Panc1 (cell line): ENCODE measurements at regions not wholly inside any gene's neighbourhood (a gene's known extent, or its start where the extent isn't known, plus 50 kb on each side); places are given as distances from the start of the nearest gene placed in this dataset.

Experiments
- ATAC-seq: fragments of 200-7000 bp; cut with Tn5 transposase; 2 replicates; pipeline ENCODE4 v1.9.1; 2020; ENCODE audit warnings: mild to moderate bottlenecking, moderate library complexity
- BruUV-seq: library from RNA; stranded (reverse); fragments of 400-500 nt; replicated peaks from 2 replicates; lab custom pipeline; 2021; lab: Mats Ljungman, UMichigan
- CTCF ChIA-PET: fragments of 300-600 bp; sonication (Branson Sonifier 250); formaldehyde crosslinking; loops from one replicate; lab custom pipeline; 2022; ENCODE audit warnings: antibody characterized with exemption; lab: Charles Lee
- POLR2A ChIA-PET: fragments of 300-600 bp; sonication (Branson Sonifier 250); formaldehyde crosslinking; loops from one replicate; lab custom pipeline; 2022; ENCODE audit warnings: antibody characterized with exemption; lab: Charles Lee
- DNase-seq: peaks from one replicate; pipeline ENCODE4 v3.0.0-alpha.2; 2010; ENCODE audit warnings: low read depth, low spot score
- H3K27ac ChIP-seq: 2 replicates; pipeline ENCODE4 v1.5.1; 2011; ENCODE audit warnings: mild to moderate bottlenecking, low read length, inconsistent platforms
- H3K27me3 ChIP-seq: fragments of 200-500 bp; sonication (Bioruptor generic); 2 replicates; pipeline ENCODE4 v1.6.0; 2014; ENCODE audit warnings: low read length, inconsistent platforms; ENCODE audit not compliant: control insufficient read depth, insufficient read depth
- H3K36me3 ChIP-seq: fragments of 200-500 bp; sonication (Bioruptor generic); 2 replicates; pipeline ENCODE4 v1.5.1; 2014; ENCODE audit warnings: inconsistent platforms, mild to moderate bottlenecking, low read length, moderate library complexity; ENCODE audit not compliant: control insufficient read depth, insufficient read depth
- H3K4me1 ChIP-seq: 2 replicates; pipeline ENCODE4 v1.5.1; 2011; ENCODE audit warnings: inconsistent platforms, mild to moderate bottlenecking, low read length, moderate library complexity; ENCODE audit not compliant: control insufficient read depth, insufficient read depth
- H3K4me3 ChIP-seq, 2 experiments: 2 replicates each; pipeline ENCODE4 v1.5.1; 2011 to 2012; ENCODE audit warnings: low read depth in 2 of 2, low read length in 2 of 2, mild to moderate bottlenecking in 2 of 2, inconsistent platforms in 1 of 2, moderate library complexity in 1 of 2
- H3K9me3 ChIP-seq: fragments of 200-500 bp; sonication (Bioruptor generic); 2 replicates; pipeline ENCODE4 v1.5.1; 2014; ENCODE audit warnings: low read depth, mild to moderate bottlenecking, inconsistent platforms, low read length, moderate library complexity; ENCODE audit not compliant: control insufficient read depth, insufficient read depth
- POLR2AphosphoS5 ChIP-seq: IDR thresholded peaks from 2 replicates; pipeline ENCODE4 v1.6.1; 2012; ENCODE audit warnings: mild to moderate bottlenecking, low read depth, low read length, moderate library complexity
- SIN3A ChIP-seq: IDR thresholded peaks from 2 replicates; pipeline ENCODE4 v1.6.1; 2012; ENCODE audit warnings: low read depth, mild to moderate bottlenecking, low read length, moderate library complexity, borderline replicate concordance; ENCODE audit not compliant: insufficient read depth
- TCF7L2 ChIP-seq: IDR thresholded peaks from 2 replicates; pipeline ENCODE4 v1.6.1; 2011; ENCODE audit warnings: mild to moderate bottlenecking, low read depth, low read length, inconsistent platforms
- in situ Hi-C: cut with HindIII; loops from 2 replicates; pipeline ENCODE4 v1.10.0; 2016; ENCODE audit warnings: low sequenced_read_pairs, low pct_unique_long_range_greater_than_20kb
- intact Hi-C: fragments of 100-400 bp; cut with micrococcal nuclease; formaldehyde crosslinking; loops from one replicate; pipeline ENCODE4 v1.10.0; 2022; ENCODE audit not compliant: unreplicated experiment
- TF ChIP-seq, protein P1 (sequence below), 2 experiments: IDR thresholded peaks; 2 replicates each; pipeline ENCODE4 v1.6.1; 2011 to 2012; ENCODE audit warnings: low read depth in 2 of 2, control low read depth in 1 of 2, low read length in 1 of 2, mild to moderate bottlenecking in 1 of 2, moderate library complexity in 1 of 2; ENCODE audit not compliant: insufficient read depth in 1 of 2
- TF ChIP-seq, protein P2 (sequence below): fragments of 450-650 bp; IDR thresholded peaks from 2 replicates; pipeline ENCODE4 v1.5.1; 2017; ENCODE audit warnings: mild to moderate bottlenecking

DNA sequence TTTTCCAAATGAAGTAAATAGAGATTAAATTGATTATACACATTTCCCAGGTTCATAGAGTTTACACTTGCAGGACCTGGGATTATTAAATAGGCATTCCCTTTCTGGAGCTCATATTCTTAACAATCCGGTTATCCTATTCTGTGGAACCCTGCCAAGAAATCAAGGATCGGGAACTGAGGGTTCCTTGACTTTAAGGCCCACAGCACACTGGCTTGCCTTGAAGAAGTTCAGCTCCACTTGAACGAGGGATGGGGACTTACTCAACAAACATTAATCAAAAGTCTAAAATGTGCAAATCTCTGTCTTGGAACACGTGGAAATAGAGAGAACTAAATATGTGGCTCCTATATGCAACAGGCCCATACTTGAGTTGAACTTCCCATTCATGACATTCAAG is 142.3 kb upstream of the RGPD4 start:
- TF ChIP-seq TCF7L2 (no peak), POLR2AphosphoS5 (no peak), SIN3A (no peak)
- TF ChIP-seq, protein P1, sequence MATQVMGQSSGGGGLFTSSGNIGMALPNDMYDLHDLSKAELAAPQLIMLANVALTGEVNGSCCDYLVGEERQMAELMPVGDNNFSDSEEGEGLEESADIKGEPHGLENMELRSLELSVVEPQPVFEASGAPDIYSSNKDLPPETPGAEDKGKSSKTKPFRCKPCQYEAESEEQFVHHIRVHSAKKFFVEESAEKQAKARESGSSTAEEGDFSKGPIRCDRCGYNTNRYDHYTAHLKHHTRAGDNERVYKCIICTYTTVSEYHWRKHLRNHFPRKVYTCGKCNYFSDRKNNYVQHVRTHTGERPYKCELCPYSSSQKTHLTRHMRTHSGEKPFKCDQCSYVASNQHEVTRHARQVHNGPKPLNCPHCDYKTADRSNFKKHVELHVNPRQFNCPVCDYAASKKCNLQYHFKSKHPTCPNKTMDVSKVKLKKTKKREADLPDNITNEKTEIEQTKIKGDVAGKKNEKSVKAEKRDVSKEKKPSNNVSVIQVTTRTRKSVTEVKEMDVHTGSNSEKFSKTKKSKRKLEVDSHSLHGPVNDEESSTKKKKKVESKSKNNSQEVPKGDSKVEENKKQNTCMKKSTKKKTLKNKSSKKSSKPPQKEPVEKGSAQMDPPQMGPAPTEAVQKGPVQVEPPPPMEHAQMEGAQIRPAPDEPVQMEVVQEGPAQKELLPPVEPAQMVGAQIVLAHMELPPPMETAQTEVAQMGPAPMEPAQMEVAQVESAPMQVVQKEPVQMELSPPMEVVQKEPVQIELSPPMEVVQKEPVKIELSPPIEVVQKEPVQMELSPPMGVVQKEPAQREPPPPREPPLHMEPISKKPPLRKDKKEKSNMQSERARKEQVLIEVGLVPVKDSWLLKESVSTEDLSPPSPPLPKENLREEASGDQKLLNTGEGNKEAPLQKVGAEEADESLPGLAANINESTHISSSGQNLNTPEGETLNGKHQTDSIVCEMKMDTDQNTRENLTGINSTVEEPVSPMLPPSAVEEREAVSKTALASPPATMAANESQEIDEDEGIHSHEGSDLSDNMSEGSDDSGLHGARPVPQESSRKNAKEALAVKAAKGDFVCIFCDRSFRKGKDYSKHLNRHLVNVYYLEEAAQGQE (IDR thresholded peaks at IDR 0.05; ENCODE audit: insufficient read depth in 1 of 2, low read depth in 2 of 2, low read length in 1 of 2) = no peak
- TF ChIP-seq, protein P2, sequence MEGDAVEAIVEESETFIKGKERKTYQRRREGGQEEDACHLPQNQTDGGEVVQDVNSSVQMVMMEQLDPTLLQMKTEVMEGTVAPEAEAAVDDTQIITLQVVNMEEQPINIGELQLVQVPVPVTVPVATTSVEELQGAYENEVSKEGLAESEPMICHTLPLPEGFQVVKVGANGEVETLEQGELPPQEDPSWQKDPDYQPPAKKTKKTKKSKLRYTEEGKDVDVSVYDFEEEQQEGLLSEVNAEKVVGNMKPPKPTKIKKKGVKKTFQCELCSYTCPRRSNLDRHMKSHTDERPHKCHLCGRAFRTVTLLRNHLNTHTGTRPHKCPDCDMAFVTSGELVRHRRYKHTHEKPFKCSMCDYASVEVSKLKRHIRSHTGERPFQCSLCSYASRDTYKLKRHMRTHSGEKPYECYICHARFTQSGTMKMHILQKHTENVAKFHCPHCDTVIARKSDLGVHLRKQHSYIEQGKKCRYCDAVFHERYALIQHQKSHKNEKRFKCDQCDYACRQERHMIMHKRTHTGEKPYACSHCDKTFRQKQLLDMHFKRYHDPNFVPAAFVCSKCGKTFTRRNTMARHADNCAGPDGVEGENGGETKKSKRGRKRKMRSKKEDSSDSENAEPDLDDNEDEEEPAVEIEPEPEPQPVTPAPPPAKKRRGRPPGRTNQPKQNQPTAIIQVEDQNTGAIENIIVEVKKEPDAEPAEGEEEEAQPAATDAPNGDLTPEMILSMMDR = no peak
- Histone ChIP-seq H3K36me3 (no peaks in the 10 kb centered on the region), H3K4me1 (no peaks in the 10 kb centered on the region), H3K27ac (no peak overlapping the region), H3K4me3 (no peak overlapping the region), H3K27me3 (no peaks in the 10 kb centered on the region), H3K9me3 (no peaks in the 10 kb centered on the region)
- in situ Hi-C loops (no loop called here), intact Hi-C loops (no loop called here)
- ChIA-PET CTCF (no interaction called here), POLR2A (no interaction called here)
- ATAC-seq (no peak), DNase-seq (no peak)
- BruUV-seq = no TSS peak

DNA sequence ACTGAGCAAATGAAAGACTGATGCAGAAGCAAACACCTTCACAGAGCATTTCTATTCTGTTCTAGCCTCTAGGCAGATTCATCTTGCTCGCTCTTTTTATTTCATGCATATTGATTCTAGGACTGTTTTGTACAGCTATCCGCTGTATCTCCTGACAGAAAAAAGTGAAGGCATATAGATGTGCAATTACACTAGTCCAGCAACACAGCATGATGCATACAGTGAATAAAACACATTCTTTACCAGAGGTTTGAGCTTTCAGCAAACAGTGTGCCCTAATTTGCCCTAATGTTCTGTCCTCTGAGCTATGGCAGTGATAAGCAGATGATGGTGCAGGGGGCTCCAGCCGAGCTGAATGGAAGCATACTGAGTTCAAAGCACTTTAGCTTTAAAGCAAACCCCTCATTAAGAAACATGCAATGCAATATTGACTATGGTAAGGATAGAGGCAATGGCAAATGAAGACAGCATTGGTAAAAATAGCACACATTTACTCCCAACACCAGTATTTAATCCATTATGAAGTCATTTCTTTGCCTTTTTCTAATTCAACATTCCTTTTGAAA is 141.2 kb upstream of the RGPD4 start:
- Histone ChIP-seq H3K36me3 (no peaks in the 10 kb centered on the region), H3K9me3 (no peaks in the 10 kb centered on the region), H3K27ac (no peak overlapping the region), H3K4me3 (no peak overlapping the region), H3K27me3 (no peaks in the 10 kb centered on the region), H3K4me1 (no peaks in the 10 kb centered on the region)
- CTCF ChIA-PET = no interaction called here
- no peak for TF ChIP-seq SIN3A
- no peak for TF ChIP-seq POLR2AphosphoS5
- TF ChIP-seq, protein P1 (IDR thresholded peaks at IDR 0.05; ENCODE audit: insufficient read depth in 1 of 2, low read depth in 2 of 2, low read length in 1 of 2) = no peak
- TF ChIP-seq, protein P2 = no peak
- no peak for TF ChIP-seq TCF7L2
- in situ Hi-C loops (no loop called here), intact Hi-C loops (no loop called here)
- BruUV-seq = no TSS peak
- DNase-seq (no peak), ATAC-seq (no peak)
- POLR2A ChIA-PET = no interaction called here
